ENCODE measurements at regions not wholly inside any gene's neighbourhood (a gene's known extent, or its start where the extent isn't known, plus 50 kb on each side); places are given as distances from the start of the nearest gene placed in this dataset.

- no peak for TF ChIP-seq CTCF (IDR thresholded peaks at IDR 0.05)
- TF ChIP-seq EP300 (IDR thresholded peaks at IDR 0.05), result no peak
Observed at GRCh38 chr18:71327850-71328249, 1039.0 kb downstream of the SOCS6 start.

All from tibial nerve (tissue), 4 donors.